CD14-positive monocyte (primary cell): ENCODE measurements at regions not wholly inside any gene's neighbourhood (a gene's known extent, or its start where the extent isn't known, plus 50 kb on each side); places are given as distances from the start of the nearest gene placed in this dataset.

Source experiments
- DNase-seq, 3 donors: peaks; one replicate each; pipeline ENCODE4 v3.0.0-alpha.2; 2011 to 2022
- H2AFZ ChIP-seq: 2 replicates; pipeline ENCODE4 v1.6.0; 2012; ENCODE audit warnings: mild to moderate bottlenecking, low read depth, low read length, inconsistent platforms; ENCODE audit not compliant: insufficient read depth, poor library complexity, severe bottlenecking
- H3K27ac ChIP-seq, 2 donors: 1 replicate in 1 of 2; 2 replicates in 1 of 2; pipeline ENCODE4 v1.5.1; 2012 to 2013; ENCODE audit warnings: low read length in 2 of 2, control low read depth in 1 of 2, inconsistent platforms in 1 of 2, low read depth in 1 of 2, mild to moderate bottlenecking in 1 of 2
- H3K27me3 ChIP-seq, 2 donors: one replicate each; pipeline versions ENCODE4 v1.6.0 to v1.6.1; 2011 to 2013; ENCODE audit warnings: low read length in 2 of 2; ENCODE audit not compliant: control insufficient read depth in 2 of 2, insufficient read depth in 2 of 2
- H3K36me3 ChIP-seq, 2 donors: replicated peaks in 1 of 2; 1 replicate in 1 of 2; 2 replicates in 1 of 2; pipeline versions ENCODE4 v1.5.1 to v1.6.1; 2012 to 2013; ENCODE audit warnings: low read length in 2 of 2, control low read depth in 1 of 2, inconsistent platforms in 1 of 2, mild to moderate bottlenecking in 1 of 2; ENCODE audit not compliant: insufficient read depth in 2 of 2, control insufficient read depth in 1 of 2
- H3K4me1 ChIP-seq, 2 donors: 1 replicate in 1 of 2; 2 replicates in 1 of 2; pipeline versions ENCODE4 v1.5.1 to v1.6.1; 2012 to 2013; ENCODE audit warnings: low read length in 2 of 2, control low read depth in 1 of 2, inconsistent platforms in 1 of 2, mild to moderate bottlenecking in 1 of 2, moderate library complexity in 1 of 2; ENCODE audit not compliant: insufficient read depth in 2 of 2, control insufficient read depth in 1 of 2
- H3K4me2 ChIP-seq: replicated peaks from 2 replicates; pipeline ENCODE3; 2012; ENCODE audit warnings: low read length, moderate library complexity, mild to moderate bottlenecking; ENCODE audit not compliant: poor library complexity, severe bottlenecking; ENCODE audit errors: extremely low read depth
- H3K4me3 ChIP-seq, 3 experiments: fragments of 200-600 bp in 1 of 3; sonication (generic) in 1 of 3; replicated peaks in 1 of 3; 1 replicate in 2 of 3; 2 replicates in 1 of 3; pipeline ENCODE4 v1.5.1; 2011 to 2013; ENCODE audit warnings: low read length in 3 of 3, mild to moderate bottlenecking in 3 of 3, control low read depth in 2 of 3, low read depth in 2 of 3, inconsistent platforms in 1 of 3, moderate library complexity in 1 of 3
- H3K79me2 ChIP-seq: 2 replicates; pipeline ENCODE4 v1.6.0; 2012; ENCODE audit warnings: mild to moderate bottlenecking, control low read depth, inconsistent platforms, low read length, moderate library complexity; ENCODE audit not compliant: insufficient read depth
- H3K9ac ChIP-seq: 2 replicates; pipeline ENCODE4 v1.6.0; 2017; ENCODE audit warnings: low read length, mild to moderate bottlenecking; ENCODE audit not compliant: insufficient read depth, poor library complexity, severe bottlenecking
- H3K9me3 ChIP-seq, 2 donors: replicated peaks in 1 of 2; 1 replicate in 1 of 2; 2 replicates in 1 of 2; pipeline versions ENCODE4 v1.5.1 to v1.6.1; 2012 to 2013; ENCODE audit warnings: low read length in 2 of 2, control low read depth in 1 of 2; ENCODE audit not compliant: control insufficient read depth in 1 of 2, insufficient read depth in 1 of 2
- H4K20me1 ChIP-seq: 2 replicates; pipeline ENCODE4 v1.6.0; 2012; ENCODE audit warnings: mild to moderate bottlenecking, low read length, control low read depth, moderate library complexity; ENCODE audit not compliant: insufficient read depth
- H3K27ac Mint-ChIP-seq, 7 donors: one replicate each; pipeline ENCODE4 v1.8.0; 2020; ENCODE audit warnings: mild to moderate bottlenecking in 7 of 7, mixed read lengths in 7 of 7, moderate library complexity in 6 of 7, inconsistent platforms in 2 of 7
- H3K27me3 Mint-ChIP-seq, 3 donors: one replicate each; pipeline ENCODE4 v1.8.0; 2021 to 2022; ENCODE audit warnings: low read depth in 3 of 3, mild to moderate bottlenecking in 3 of 3, mixed read lengths in 3 of 3, moderate library complexity in 3 of 3, inconsistent platforms in 1 of 3
- H3K36me3 Mint-ChIP-seq, 2 donors: one replicate each; pipeline ENCODE4 v1.8.0; 2020; ENCODE audit warnings: mixed read lengths in 2 of 2, inconsistent platforms in 1 of 2, mild to moderate bottlenecking in 1 of 2
- H3K4me1 Mint-ChIP-seq: one replicate; pipeline ENCODE4 v1.8.0; 2020; ENCODE audit warnings: mild to moderate bottlenecking, mixed read lengths
- H3K4me3 Mint-ChIP-seq, 2 donors: one replicate each; pipeline ENCODE4 v1.8.0; 2020; ENCODE audit warnings: mild to moderate bottlenecking in 2 of 2, mixed read lengths in 2 of 2, moderate library complexity in 1 of 2
- H3K9me3 Mint-ChIP-seq, 7 donors: one replicate each; pipeline ENCODE4 v1.8.0; 2020 to 2022; ENCODE audit warnings: mixed read lengths in 7 of 7, mild to moderate bottlenecking in 6 of 7, moderate library complexity in 6 of 7, inconsistent platforms in 2 of 7
- WGBS: methylation state at CpG from one replicate; pipeline ENCODE4 v1.1.5; 2013; ENCODE audit warnings: missing lambda C conversion rate; ENCODE audit not compliant: insufficient coverage; 5-methylcytosine and 5-hydroxymethylcytosine counted together
- intact Hi-C, 2 donors: fragments of 100-400 bp; cut with micrococcal nuclease; formaldehyde crosslinking; loops; one replicate each; pipeline versions ENCODE4 v1.15.0 to v1.15.1; 2023
- TF ChIP-seq, protein P1 (sequence below): fragments of 200-600 bp; IDR thresholded peaks from one replicate; pipeline ENCODE4 v1.8.0; 2022; ENCODE audit warnings: antibody characterized with exemption, mild to moderate bottlenecking

- DNase-seq: no peak
- TF ChIP-seq, protein P1, sequence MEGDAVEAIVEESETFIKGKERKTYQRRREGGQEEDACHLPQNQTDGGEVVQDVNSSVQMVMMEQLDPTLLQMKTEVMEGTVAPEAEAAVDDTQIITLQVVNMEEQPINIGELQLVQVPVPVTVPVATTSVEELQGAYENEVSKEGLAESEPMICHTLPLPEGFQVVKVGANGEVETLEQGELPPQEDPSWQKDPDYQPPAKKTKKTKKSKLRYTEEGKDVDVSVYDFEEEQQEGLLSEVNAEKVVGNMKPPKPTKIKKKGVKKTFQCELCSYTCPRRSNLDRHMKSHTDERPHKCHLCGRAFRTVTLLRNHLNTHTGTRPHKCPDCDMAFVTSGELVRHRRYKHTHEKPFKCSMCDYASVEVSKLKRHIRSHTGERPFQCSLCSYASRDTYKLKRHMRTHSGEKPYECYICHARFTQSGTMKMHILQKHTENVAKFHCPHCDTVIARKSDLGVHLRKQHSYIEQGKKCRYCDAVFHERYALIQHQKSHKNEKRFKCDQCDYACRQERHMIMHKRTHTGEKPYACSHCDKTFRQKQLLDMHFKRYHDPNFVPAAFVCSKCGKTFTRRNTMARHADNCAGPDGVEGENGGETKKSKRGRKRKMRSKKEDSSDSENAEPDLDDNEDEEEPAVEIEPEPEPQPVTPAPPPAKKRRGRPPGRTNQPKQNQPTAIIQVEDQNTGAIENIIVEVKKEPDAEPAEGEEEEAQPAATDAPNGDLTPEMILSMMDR: no peak
- H3K4me2 ChIP-seq: no peak overlapping the region
- no CpG with 5 or more reads among the region's 4 CpGs for WGBS
- H3K4me1 Mint-ChIP-seq: no peaks in the 10 kb centered on the region
- H3K36me3 Mint-ChIP-seq: no peaks in the 10 kb centered on the region
- H4K20me1 ChIP-seq: no peaks in the 10 kb centered on the region
- no peak overlapping the region for H2AFZ ChIP-seq
- H3K4me1 ChIP-seq: no peaks in the 10 kb centered on the region
- H3K4me3 Mint-ChIP-seq: no peak overlapping the region
- H3K9me3 Mint-ChIP-seq: peaks cover 0 to 14% (median 4%) of the 10 kb centered on the region in 7 donors
- intact Hi-C loops: no loop called here
- no peaks in the 10 kb centered on the region for H3K79me2 ChIP-seq
- no peaks in the 10 kb centered on the region for H3K27me3 Mint-ChIP-seq
- no peaks in the 10 kb centered on the region for H3K36me3 ChIP-seq
- peaks cover 7 to 10% of the 10 kb centered on the region in 2 donors for H3K9me3 ChIP-seq
- no peak overlapping the region for H3K9ac ChIP-seq
- H3K4me3 ChIP-seq: no peak overlapping the region
- no peak overlapping the region for H3K27ac Mint-ChIP-seq
- H3K27ac ChIP-seq: no peak overlapping the region
- no peaks in the 10 kb centered on the region for H3K27me3 ChIP-seq
These were observed 268.9 kb downstream of the ADCYAP1 start for GRCh38 chr18:1173593-1173992.

DNA sequence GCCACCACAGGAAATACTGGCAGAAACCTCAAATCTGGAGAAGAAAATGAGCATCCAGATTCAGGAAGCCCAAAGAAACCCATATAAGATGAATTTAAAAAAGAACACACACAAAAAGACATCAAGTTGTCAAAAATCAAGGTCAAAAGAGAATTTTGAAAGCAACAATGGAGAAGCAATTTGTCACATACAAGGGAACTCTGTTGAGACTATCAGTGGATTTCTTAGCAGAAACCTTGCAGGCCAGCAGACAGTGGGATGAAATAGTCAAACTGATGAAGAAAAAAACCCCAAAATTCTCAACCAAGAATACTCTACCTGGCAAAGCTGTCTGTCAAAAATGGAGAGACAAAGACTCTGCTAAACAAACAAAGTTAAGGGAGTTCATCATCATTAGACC, 272.6 kb downstream of the ADCYAP1 start:
- Mint-ChIP-seq H3K36me3 (no peaks in the 10 kb centered on the region), H3K27me3 (no peaks in the 10 kb centered on the region), H3K27ac (peak overlapping the region in 1 of 7 donors; percentile 3), H3K4me1 (no peaks in the 10 kb centered on the region), H3K4me3 (no peak overlapping the region), H3K9me3 (peaks cover 0 to 16% (median 6%) of the 10 kb centered on the region in 7 donors)
- no peak for DNase-seq
- no peaks in the 10 kb centered on the region for H3K79me2 ChIP-seq
- intact Hi-C loops: no loop called here
- no peak overlapping the region for H3K27ac ChIP-seq
- H3K4me3 ChIP-seq: no peak overlapping the region
- no peak overlapping the region for H3K4me2 ChIP-seq
- H3K27me3 ChIP-seq: no peaks in the 10 kb centered on the region
- H4K20me1 ChIP-seq: no peaks in the 10 kb centered on the region
- no peaks in the 10 kb centered on the region for H3K4me1 ChIP-seq
- H3K36me3 ChIP-seq: no peaks in the 10 kb centered on the region
- no peak overlapping the region for H3K9ac ChIP-seq
- peaks cover 4 to 10% of the 10 kb centered on the region in 2 donors for H3K9me3 ChIP-seq
- no peak overlapping the region for H2AFZ ChIP-seq
- TF ChIP-seq, protein P1: no peak
